ENCODE measurements at regions not wholly inside any gene's neighbourhood (a gene's known extent, or its start where the extent isn't known, plus 50 kb on each side); places are given as distances from the start of the nearest gene placed in this dataset.
"Not testable (repeated sequence)": the region's sequence is repeated elsewhere in the genome, so short reads cannot be mapped to it uniquely, and the experiment has no call there.

- DNase-seq, result not testable (repeated sequence)
Observed at GRCh38 chr7:123321578-123321977, 121.8 kb upstream of the SLC13A1 start.

- no peak for DNase-seq
Observed at GRCh38 chr7:123319911-123320310, 120.1 kb upstream of the SLC13A1 start.

- no peak for DNase-seq
Observed at GRCh38 chr7:123314886-123315285, 115.1 kb upstream of the SLC13A1 start.

GRCh38 chr7:123308254-123308951, 108.6 kb upstream of the SLC13A1 start:
- DNase-seq, result no peak

GRCh38 chr7:123305840-123306375, 106.1 kb upstream of the SLC13A1 start:
- no peak for DNase-seq

GRCh38 chr7:123303926-123304325, 104.2 kb upstream of the SLC13A1 start:
- no peak for DNase-seq

GRCh38 chr7:123296965-123297364, 97.2 kb upstream of the SLC13A1 start:
- DNase-seq, result no peak

- DNase-seq, result no peak
Observed at GRCh38 chr7:123293710-123294109, 93.9 kb upstream of the SLC13A1 start.

- DNase-seq, result no peak
Observed at GRCh38 chr7:123292227-123292626, 92.5 kb upstream of the SLC13A1 start.

- no peak for DNase-seq
Observed at GRCh38 chr7:123289200-123289599, 89.4 kb upstream of the SLC13A1 start.

- DNase-seq, result no peak
Observed at GRCh38 chr7:123285076-123285700, 85.4 kb upstream of the SLC13A1 start.

GRCh38 chr7:123283373-123283772, 83.6 kb upstream of the SLC13A1 start:
- DNase-seq, result no peak

GRCh38 chr7:123282181-123282580, 82.4 kb upstream of the SLC13A1 start:
- no peak for DNase-seq

GRCh38 chr7:123279949-123280348, 80.2 kb upstream of the SLC13A1 start:
- DNase-seq, result no peak

- DNase-seq, result no peak
Observed at GRCh38 chr7:123275036-123275753, 75.4 kb upstream of the SLC13A1 start.

- DNase-seq, result no peak
Observed at GRCh38 chr7:123273185-123273584, 73.4 kb upstream of the SLC13A1 start.

GRCh38 chr7:123271856-123272255, 72.1 kb upstream of the SLC13A1 start:
- DNase-seq, result no peak

- DNase-seq, result no peak
Observed at GRCh38 chr7:123271231-123271630, 71.5 kb upstream of the SLC13A1 start.

- no peak for DNase-seq
Observed at GRCh38 chr7:123270570-123270969, 70.8 kb upstream of the SLC13A1 start.

GRCh38 chr7:123265853-123266252, 66.1 kb upstream of the SLC13A1 start:
- no peak for DNase-seq

GRCh38 chr7:123264820-123265219, 65.1 kb upstream of the SLC13A1 start:
- not testable (repeated sequence) for DNase-seq

GRCh38 chr7:123260428-123260960, 60.7 kb upstream of the SLC13A1 start:
- no peak for DNase-seq

GRCh38 chr7:123259759-123260158, 60.0 kb upstream of the SLC13A1 start:
- no peak for DNase-seq

Data from NCI-H146 (cell line).